Astrocyte (in vitro differentiated cells and primary cell): ENCODE measurements at regions not wholly inside any gene's neighbourhood (a gene's known extent, or its start where the extent isn't known, plus 50 kb on each side); places are given as distances from the start of the nearest gene placed in this dataset.
A peak's percentile ranks its signal among the peaks of the same experiment; 100 is the strongest.
"Not testable (repeated sequence)": the region's sequence is repeated elsewhere in the genome, so short reads cannot be mapped to it uniquely, and the experiment has no call there.

ENCODE experiments used
- DNase-seq: peaks from one replicate; pipeline ENCODE4 v3.0.0-alpha.2; 2010; ENCODE audit warnings: low read depth
- FAIRE-seq: peaks from 2 replicates; lab custom pipeline; 2011; peaks lifted over from hg19 to GRCh38; lab: Jason Lieb, UNC
- H2AFZ ChIP-seq: 2 replicates; pipeline ENCODE4 v1.6.0; 2012; ENCODE audit warnings: low read depth, low read length, inconsistent platforms
- H3K27ac ChIP-seq: 2 replicates; pipeline ENCODE4 v1.5.1; 2011; ENCODE audit warnings: low read depth, low read length, inconsistent platforms
- H3K27me3 ChIP-seq: 2 replicates; pipeline ENCODE4 v1.6.0; 2011; ENCODE audit warnings: low read length, inconsistent platforms; ENCODE audit not compliant: insufficient read depth
- H3K36me3 ChIP-seq: 2 replicates; pipeline ENCODE4 v1.5.1; 2011; ENCODE audit warnings: low read length, inconsistent platforms; ENCODE audit not compliant: insufficient read depth
- H3K4me1 ChIP-seq: 2 replicates; pipeline ENCODE4 v1.5.1; 2011; ENCODE audit warnings: low read length, inconsistent platforms; ENCODE audit not compliant: insufficient read depth
- H3K4me2 ChIP-seq: 2 replicates; pipeline ENCODE4 v1.6.0; 2012; ENCODE audit warnings: low read length, inconsistent platforms
- H3K4me3 ChIP-seq: 2 replicates; pipeline ENCODE4 v1.5.1; 2011; ENCODE audit warnings: low read depth, mild to moderate bottlenecking, low read length, inconsistent platforms; ENCODE audit not compliant: insufficient read depth
- H3K79me2 ChIP-seq: 2 replicates; pipeline ENCODE4 v1.6.0; 2012; ENCODE audit warnings: mild to moderate bottlenecking, low read length, inconsistent platforms; ENCODE audit not compliant: insufficient read depth
- H3K9ac ChIP-seq: 2 replicates; pipeline ENCODE4 v1.6.0; 2012; ENCODE audit warnings: mild to moderate bottlenecking, low read length, inconsistent platforms
- H3K9me3 ChIP-seq: 2 replicates; pipeline ENCODE4 v1.5.1; 2012; ENCODE audit warnings: low read depth, mild to moderate bottlenecking, low read length, inconsistent platforms; ENCODE audit not compliant: insufficient read depth
- H4K20me1 ChIP-seq: 2 replicates; pipeline ENCODE4 v1.6.0; 2012; ENCODE audit warnings: low read length, inconsistent platforms; ENCODE audit not compliant: insufficient read depth
- H3K27ac Mint-ChIP-seq: one replicate; pipeline ENCODE4 v1.8.0; 2021; ENCODE audit warnings: mild to moderate bottlenecking, mixed read lengths; ENCODE audit not compliant: unreplicated experiment
- H3K27me3 Mint-ChIP-seq: one replicate; pipeline ENCODE4 v1.8.0; 2021; ENCODE audit warnings: low read depth, mixed read lengths; ENCODE audit not compliant: unreplicated experiment
- H3K36me3 Mint-ChIP-seq: one replicate; pipeline ENCODE4 v1.8.0; 2021; ENCODE audit warnings: low read depth, mixed read lengths; ENCODE audit not compliant: unreplicated experiment
- H3K4me1 Mint-ChIP-seq: one replicate; pipeline ENCODE4 v1.8.0; 2021; ENCODE audit warnings: low read depth, mixed read lengths; ENCODE audit not compliant: unreplicated experiment
- H3K4me3 Mint-ChIP-seq: one replicate; pipeline ENCODE4 v1.8.0; 2021; ENCODE audit warnings: mild to moderate bottlenecking, moderate library complexity, mixed read lengths; ENCODE audit not compliant: unreplicated experiment
- H3K9me3 Mint-ChIP-seq: one replicate; pipeline ENCODE4 v1.8.0; 2021; ENCODE audit warnings: mild to moderate bottlenecking, mixed read lengths; ENCODE audit not compliant: unreplicated experiment
- CTCF ChIP-seq: IDR thresholded peaks from 2 replicates; pipeline ENCODE4 v1.5.1; 2011; ENCODE audit warnings: low read depth, mild to moderate bottlenecking, inconsistent platforms, low read length, moderate library complexity; ENCODE audit not compliant: insufficient read depth
- EZH2 ChIP-seq: IDR thresholded peaks from 2 replicates; pipeline ENCODE4 v1.6.1; 2012; ENCODE audit warnings: mild to moderate bottlenecking, low read length, inconsistent platforms; ENCODE audit not compliant: insufficient read depth

- peaks cover 22% of the 10 kb centered on the region for H3K9me3 Mint-ChIP-seq
- H3K36me3 ChIP-seq = no peaks in the 10 kb centered on the region
- H3K27me3 ChIP-seq = peaks cover 42% of the 10 kb centered on the region
- no peak overlapping the region for H3K4me3 Mint-ChIP-seq
- H3K79me2 ChIP-seq = no peaks in the 10 kb centered on the region
- H3K4me3 ChIP-seq = no peak overlapping the region
- H2AFZ ChIP-seq = no peak overlapping the region
- H3K4me1 ChIP-seq = no peaks in the 10 kb centered on the region
- H3K36me3 Mint-ChIP-seq = peaks cover 23% of the 10 kb centered on the region
- H3K27ac Mint-ChIP-seq = no peak overlapping the region
- no peak for DNase-seq
- no peaks in the 10 kb centered on the region for H4K20me1 ChIP-seq
- H3K27me3 Mint-ChIP-seq = peaks cover 51% of the 10 kb centered on the region
- H3K9ac ChIP-seq = no peak overlapping the region
- H3K27ac ChIP-seq = no peak overlapping the region
- no peaks in the 10 kb centered on the region for H3K9me3 ChIP-seq
- H3K4me1 Mint-ChIP-seq = no peaks in the 10 kb centered on the region
- H3K4me2 ChIP-seq = no peak overlapping the region
- TF ChIP-seq EZH2 (no peak), CTCF (no peak)
- no peak for FAIRE-seq
Measured at GRCh38 chr15:70576696-70577095, 186.7 kb downstream of the UACA start.

GRCh38 chr15:70576276-70576675, 187.1 kb downstream of the UACA start:
- H3K9me3 Mint-ChIP-seq = peaks cover 23% of the 10 kb centered on the region
- Histone ChIP-seq H2AFZ (no peak overlapping the region), H3K4me1 (no peaks in the 10 kb centered on the region), H3K27me3 (peaks cover 39% of the 10 kb centered on the region), H3K4me3 (no peak overlapping the region), H3K4me2 (no peak overlapping the region), H4K20me1 (no peaks in the 10 kb centered on the region), H3K36me3 (no peaks in the 10 kb centered on the region), H3K9me3 (no peaks in the 10 kb centered on the region), H3K9ac (no peak overlapping the region), H3K79me2 (no peaks in the 10 kb centered on the region), H3K27ac (no peak overlapping the region)
- peaks cover 53% of the 10 kb centered on the region for H3K27me3 Mint-ChIP-seq
- no peak overlapping the region for H3K4me3 Mint-ChIP-seq
- H3K4me1 Mint-ChIP-seq = no peaks in the 10 kb centered on the region
- no peak overlapping the region for H3K27ac Mint-ChIP-seq
- no peak for DNase-seq
- no peak for FAIRE-seq
- TF ChIP-seq CTCF (no peak), EZH2 (no peak)
- H3K36me3 Mint-ChIP-seq = peaks cover 24% of the 10 kb centered on the region

- no peak overlapping the region for H3K4me2 ChIP-seq
- TF ChIP-seq EZH2 = no peak
- no peak for TF ChIP-seq CTCF
Measured at GRCh38 chr15:70575231-70576226, 187.8 kb downstream of the UACA start.

GRCh38 chr15:70574325-70574724, 189.0 kb downstream of the UACA start:
- not testable (repeated sequence) for H3K4me1 Mint-ChIP-seq, H3K4me3 ChIP-seq, FAIRE-seq, H3K79me2 ChIP-seq, H3K27ac Mint-ChIP-seq, H3K9ac ChIP-seq, H3K9me3 ChIP-seq, H3K36me3 ChIP-seq, H3K4me2 ChIP-seq, H3K27ac ChIP-seq, H3K4me1 ChIP-seq, DNase-seq, H2AFZ ChIP-seq, H4K20me1 ChIP-seq
- peak overlapping the region; percentile 57 for H3K4me3 Mint-ChIP-seq
- peaks cover 24% of the 10 kb centered on the region for H3K27me3 ChIP-seq
- H3K9me3 Mint-ChIP-seq = peaks cover 22% of the 10 kb centered on the region
- peaks cover 48% of the 10 kb centered on the region for H3K27me3 Mint-ChIP-seq
- peaks cover 22% of the 10 kb centered on the region for H3K36me3 Mint-ChIP-seq

More at GRCh38 chr15:70575231-70576226, 187.8 kb downstream of the UACA start:
- no peak overlapping the region for H2AFZ ChIP-seq
- FAIRE-seq = no peak
- Mint-ChIP-seq H3K27me3 (peaks cover 54% of the 10 kb centered on the region), H3K4me3 (no peak overlapping the region), H3K9me3 (peaks cover 23% of the 10 kb centered on the region), H3K36me3 (peaks cover 24% of the 10 kb centered on the region), H3K4me1 (no peaks in the 10 kb centered on the region), H3K27ac (no peak overlapping the region)
- no peaks in the 10 kb centered on the region for H3K4me1 ChIP-seq
- H3K9ac ChIP-seq = no peak overlapping the region
- H3K9me3 ChIP-seq = no peaks in the 10 kb centered on the region
- DNase-seq = no peak
- no peak overlapping the region for H3K27ac ChIP-seq
- H4K20me1 ChIP-seq = no peaks in the 10 kb centered on the region
- H3K27me3 ChIP-seq = peaks cover 32% of the 10 kb centered on the region
- H3K79me2 ChIP-seq = no peaks in the 10 kb centered on the region
- H3K36me3 ChIP-seq = no peaks in the 10 kb centered on the region
- no peak overlapping the region for H3K4me3 ChIP-seq
